Endothelial cell of umbilical vein (primary cell): ENCODE measurements at regions not wholly inside any gene's neighbourhood (a gene's known extent, or its start where the extent isn't known, plus 50 kb on each side); places are given as distances from the start of the nearest gene placed in this dataset.

ENCODE experiments used
- BruUV-seq: library from RNA; stranded (reverse); fragments of 400-500 nt; replicated peaks from 2 replicates; lab custom pipeline; 2021; lab: Mats Ljungman, UMichigan
- CTCF ChIA-PET: fragments of 300-600, 350-600 bp; sonication (Branson Sonifier 250); formaldehyde crosslinking; loops from one replicate; lab custom pipeline; 2021; ENCODE audit warnings: antibody characterized with exemption, inconsistent platforms; lab: Charles Lee
- POLR2A ChIA-PET: fragments of 300-600, 350-600 bp; sonication (Branson Sonifier 250); formaldehyde crosslinking; loops from one replicate; lab custom pipeline; 2021; ENCODE audit warnings: antibody characterized with exemption, inconsistent platforms; lab: Charles Lee
- DNase-seq: peaks from one replicate; pipeline ENCODE4 v3.0.0-alpha.2; 2011; ENCODE audit warnings: low read depth, low spot score
- FAIRE-seq: peaks from 2 replicates; lab custom pipeline; 2011; peaks lifted over from hg19 to GRCh38; lab: Jason Lieb, UNC
- H2AFZ ChIP-seq: 2 replicates; pipeline ENCODE4 v1.6.0; 2012; ENCODE audit warnings: low read depth, low read length, control low read depth, inconsistent platforms
- H3K27ac ChIP-seq: 2 replicates; pipeline ENCODE4 v1.5.1; 2011; ENCODE audit warnings: low read depth, mild to moderate bottlenecking, control low read depth, low read length, moderate library complexity; ENCODE audit not compliant: insufficient read depth
- H3K27me3 ChIP-seq, 2 experiments: 2 replicates each; pipeline versions ENCODE4 v1.6.0 to v1.6.1; 2011; ENCODE audit warnings: low read length in 2 of 2, mixed read lengths in 1 of 2; ENCODE audit not compliant: control insufficient read depth in 2 of 2, insufficient read depth in 2 of 2
- H3K36me3 ChIP-seq, 2 experiments: 2 replicates in 1 of 2; 3 replicates in 1 of 2; pipeline ENCODE4 v1.5.1; 2011; ENCODE audit warnings: low read length in 2 of 2, mild to moderate bottlenecking in 1 of 2, moderate library complexity in 1 of 2; ENCODE audit not compliant: control insufficient read depth in 2 of 2, insufficient read depth in 2 of 2; ENCODE audit errors: extremely low read depth in 1 of 2
- H3K4me1 ChIP-seq: 3 replicates; pipeline ENCODE4 v1.5.1; 2011; ENCODE audit warnings: mild to moderate bottlenecking, low read length; ENCODE audit not compliant: control insufficient read depth, insufficient read depth; ENCODE audit errors: extremely low read depth
- H3K4me2 ChIP-seq: 2 replicates; pipeline ENCODE4 v1.6.1; 2011; ENCODE audit warnings: low read length, control low read depth, mixed read lengths; ENCODE audit not compliant: insufficient read depth
- H3K4me3 ChIP-seq, 3 experiments: fragments of 200-600 bp in 1 of 3; sonication (generic), shearing (Covaris generic) in 1 of 3; replicated peaks in 1 of 3; 2 replicates each; pipeline ENCODE4 v1.5.1; 2011 to 2016; ENCODE audit warnings: control low read depth in 3 of 3, low read length in 3 of 3, mild to moderate bottlenecking in 2 of 3, inconsistent platforms in 1 of 3, low read depth in 1 of 3, moderate library complexity in 1 of 3; ENCODE audit not compliant: insufficient read depth in 1 of 3
- H3K79me2 ChIP-seq: 2 replicates; pipeline ENCODE4 v1.6.0; 2012; ENCODE audit warnings: low read length, inconsistent platforms; ENCODE audit not compliant: control insufficient read depth, insufficient read depth
- H3K9ac ChIP-seq: replicated peaks from 2 replicates; pipeline ENCODE3; 2011; ENCODE audit warnings: low read length, control low read depth; ENCODE audit not compliant: insufficient read depth; ENCODE audit errors: extremely low read depth
- H3K9me1 ChIP-seq: replicated peaks from 3 replicates; pipeline ENCODE4 v1.6.0; 2011; ENCODE audit warnings: mild to moderate bottlenecking, low read length; ENCODE audit not compliant: control insufficient read depth, insufficient read depth; ENCODE audit errors: extremely low read depth
- H3K9me3 ChIP-seq: replicated peaks from 2 replicates; pipeline ENCODE4 v1.5.1; 2012; ENCODE audit warnings: low read length, inconsistent platforms; ENCODE audit not compliant: control insufficient read depth, insufficient read depth
- H4K20me1 ChIP-seq: replicated peaks from 2 replicates; pipeline ENCODE3; 2011; ENCODE audit warnings: mild to moderate bottlenecking, low read length; ENCODE audit not compliant: control insufficient read depth, insufficient read depth; ENCODE audit errors: extremely low read depth
- EZH2 ChIP-seq: IDR thresholded peaks from 2 replicates; pipeline ENCODE4 v1.6.1; 2012; ENCODE audit warnings: borderline replicate concordance, low read depth, mild to moderate bottlenecking, moderate library complexity, low read length, inconsistent platforms; ENCODE audit not compliant: severe bottlenecking
- FOS ChIP-seq: IDR thresholded peaks from 2 replicates; pipeline ENCODE4 v1.6.1; 2011; ENCODE audit warnings: mild to moderate bottlenecking, low read length, moderate library complexity, borderline replicate concordance; ENCODE audit not compliant: insufficient read depth
- GATA2 ChIP-seq: IDR thresholded peaks from 2 replicates; pipeline ENCODE4 v1.7.0; 2011; ENCODE audit warnings: low read depth, mild to moderate bottlenecking, moderate library complexity, mixed read lengths, low read length; ENCODE audit not compliant: insufficient read length, insufficient read depth
- JUN ChIP-seq: IDR thresholded peaks from 2 replicates; pipeline ENCODE4 v1.6.1; 2011; ENCODE audit warnings: borderline replicate concordance, low read depth; ENCODE audit not compliant: insufficient read length, insufficient read depth
- MYC ChIP-seq: IDR thresholded peaks from one replicate; pipeline ENCODE4 v1.6.1; 2011; ENCODE audit warnings: mild to moderate bottlenecking, low read depth, low read length
- POLR2A ChIP-seq: IDR thresholded peaks from 2 replicates; pipeline ENCODE4 v1.6.1; 2012; ENCODE audit warnings: low read depth, mild to moderate bottlenecking, control low read depth, low read length
- POLR2AphosphoS5 ChIP-seq: IDR thresholded peaks from 2 replicates; pipeline ENCODE4 v1.6.1; 2012; ENCODE audit warnings: low read depth, mild to moderate bottlenecking, control low read depth, low read length, moderate library complexity; ENCODE audit not compliant: insufficient read depth
- dilution Hi-C: fragments of 300-500 bp; cut with MboI; formaldehyde crosslinking; loops from one replicate; pipeline ENCODE4 v1.15.0; 2019; ENCODE audit warnings: low sequenced_read_pairs; ENCODE audit not compliant: extremely low pct_ligation_motif_present
- intact Hi-C: fragments of 100-400 bp; cut with micrococcal nuclease; formaldehyde crosslinking; loops from one replicate; pipeline ENCODE4 v1.10.0; 2022
- TF ChIP-seq, protein P1 (sequence below): IDR thresholded peaks from 2 replicates; pipeline ENCODE4 v1.6.1; 2011; ENCODE audit not compliant: insufficient read depth, insufficient read length
- TF ChIP-seq, protein P2 (sequence below), 2 donors: IDR thresholded peaks; 1 replicate in 1 of 2; 2 replicates in 1 of 2; pipeline ENCODE4 v1.5.1; 2011; ENCODE audit warnings: low read length in 2 of 2, mild to moderate bottlenecking in 2 of 2, moderate library complexity in 2 of 2, control low read depth in 1 of 2, inconsistent platforms in 1 of 2, low read depth in 1 of 2; ENCODE audit not compliant: insufficient read depth in 1 of 2; ENCODE audit errors: extremely low read depth in 1 of 2

DNA sequence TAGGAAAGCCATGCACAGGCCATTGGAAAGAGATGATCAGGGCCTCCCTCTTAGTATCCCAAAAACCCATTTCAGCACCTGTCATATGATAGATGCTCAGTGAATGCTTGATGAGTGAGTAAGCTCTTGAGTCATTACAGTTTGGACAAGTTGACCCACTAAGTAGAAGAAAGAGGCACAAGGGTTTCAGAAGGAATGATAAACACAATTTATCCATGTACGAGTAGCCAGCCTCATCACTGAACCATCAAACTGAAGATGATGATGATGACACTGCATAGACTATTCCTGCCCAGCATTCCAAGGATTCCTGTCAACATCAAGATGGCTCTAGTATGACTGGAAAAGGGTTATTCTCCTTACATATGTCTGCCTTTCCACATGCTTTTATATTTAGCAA, 596.0 kb downstream of the BCL11A start:
- H3K27me3 ChIP-seq: no peaks in the 10 kb centered on the region
- intact Hi-C loops (no loop called here), dilution Hi-C loops (no loop called here)
- no peak overlapping the region for H3K4me2 ChIP-seq
- ChIA-PET POLR2A (no interaction called here), CTCF (no interaction called here)
- no peaks in the 10 kb centered on the region for H4K20me1 ChIP-seq
- FAIRE-seq (no peak), DNase-seq (no peak)
- no peak for TF ChIP-seq POLR2AphosphoS5
- no peak for TF ChIP-seq MYC
- TF ChIP-seq FOS: no peak
- no peak for TF ChIP-seq POLR2A
- no peak for TF ChIP-seq JUN
- no peak for TF ChIP-seq GATA2
- TF ChIP-seq, protein P1, sequence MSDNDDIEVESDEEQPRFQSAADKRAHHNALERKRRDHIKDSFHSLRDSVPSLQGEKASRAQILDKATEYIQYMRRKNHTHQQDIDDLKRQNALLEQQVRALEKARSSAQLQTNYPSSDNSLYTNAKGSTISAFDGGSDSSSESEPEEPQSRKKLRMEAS: no peak
- TF ChIP-seq EZH2: no peak
- TF ChIP-seq, protein P2, sequence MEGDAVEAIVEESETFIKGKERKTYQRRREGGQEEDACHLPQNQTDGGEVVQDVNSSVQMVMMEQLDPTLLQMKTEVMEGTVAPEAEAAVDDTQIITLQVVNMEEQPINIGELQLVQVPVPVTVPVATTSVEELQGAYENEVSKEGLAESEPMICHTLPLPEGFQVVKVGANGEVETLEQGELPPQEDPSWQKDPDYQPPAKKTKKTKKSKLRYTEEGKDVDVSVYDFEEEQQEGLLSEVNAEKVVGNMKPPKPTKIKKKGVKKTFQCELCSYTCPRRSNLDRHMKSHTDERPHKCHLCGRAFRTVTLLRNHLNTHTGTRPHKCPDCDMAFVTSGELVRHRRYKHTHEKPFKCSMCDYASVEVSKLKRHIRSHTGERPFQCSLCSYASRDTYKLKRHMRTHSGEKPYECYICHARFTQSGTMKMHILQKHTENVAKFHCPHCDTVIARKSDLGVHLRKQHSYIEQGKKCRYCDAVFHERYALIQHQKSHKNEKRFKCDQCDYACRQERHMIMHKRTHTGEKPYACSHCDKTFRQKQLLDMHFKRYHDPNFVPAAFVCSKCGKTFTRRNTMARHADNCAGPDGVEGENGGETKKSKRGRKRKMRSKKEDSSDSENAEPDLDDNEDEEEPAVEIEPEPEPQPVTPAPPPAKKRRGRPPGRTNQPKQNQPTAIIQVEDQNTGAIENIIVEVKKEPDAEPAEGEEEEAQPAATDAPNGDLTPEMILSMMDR (IDR thresholded peaks at IDR 0.05; ENCODE audit: extremely low read depth in 1 of 2, insufficient read depth in 1 of 2, low read depth in 1 of 2, low read length in 2 of 2): no peak
- no peaks in the 10 kb centered on the region for H3K79me2 ChIP-seq
- no peaks in the 10 kb centered on the region for H3K36me3 ChIP-seq
- no peak overlapping the region for H3K4me3 ChIP-seq
- no peak overlapping the region for H2AFZ ChIP-seq
- no peak overlapping the region for H3K9ac ChIP-seq
- peaks cover 6% of the 10 kb centered on the region for H3K9me3 ChIP-seq
- H3K9me1 ChIP-seq: no peaks in the 10 kb centered on the region
- no TSS peak for BruUV-seq
- H3K4me1 ChIP-seq: no peaks in the 10 kb centered on the region
- H3K27ac ChIP-seq: no peak overlapping the region
